GM12873 (cell line): ENCODE measurements at regions not wholly inside any gene's neighbourhood (a gene's known extent, or its start where the extent isn't known, plus 50 kb on each side); places are given as distances from the start of the nearest gene placed in this dataset.

Experiments
- TF ChIP-seq, protein P1 (sequence below): IDR thresholded peaks from 2 replicates; pipeline ENCODE4 v1.5.1; 2012; ENCODE audit warnings: low read depth, mild to moderate bottlenecking, moderate library complexity, low read length, control low read depth; ENCODE audit not compliant: insufficient read depth; ENCODE audit errors: missing control alignments

DNA sequence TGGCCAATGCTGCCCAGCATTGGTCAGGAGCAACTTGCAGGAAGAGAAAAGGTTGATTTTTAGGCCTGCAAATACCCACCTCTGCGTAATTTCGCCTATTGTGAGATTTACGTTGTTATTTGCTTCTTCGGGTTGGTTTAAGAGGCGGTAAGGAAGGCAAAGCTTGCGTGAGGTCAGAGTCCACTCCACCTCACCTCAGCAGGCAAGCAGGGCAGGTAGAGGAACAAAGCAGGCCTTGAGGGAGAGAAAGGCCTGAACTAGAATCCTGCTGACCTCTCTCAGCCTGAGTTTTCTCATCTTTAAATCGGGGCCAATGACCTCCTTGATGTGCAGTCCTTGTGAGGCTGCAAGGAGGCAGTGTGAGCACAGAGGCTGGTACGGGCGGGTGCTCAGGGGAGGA is 239.1 kb downstream of the CDC5L start:
- TF ChIP-seq, protein P1, sequence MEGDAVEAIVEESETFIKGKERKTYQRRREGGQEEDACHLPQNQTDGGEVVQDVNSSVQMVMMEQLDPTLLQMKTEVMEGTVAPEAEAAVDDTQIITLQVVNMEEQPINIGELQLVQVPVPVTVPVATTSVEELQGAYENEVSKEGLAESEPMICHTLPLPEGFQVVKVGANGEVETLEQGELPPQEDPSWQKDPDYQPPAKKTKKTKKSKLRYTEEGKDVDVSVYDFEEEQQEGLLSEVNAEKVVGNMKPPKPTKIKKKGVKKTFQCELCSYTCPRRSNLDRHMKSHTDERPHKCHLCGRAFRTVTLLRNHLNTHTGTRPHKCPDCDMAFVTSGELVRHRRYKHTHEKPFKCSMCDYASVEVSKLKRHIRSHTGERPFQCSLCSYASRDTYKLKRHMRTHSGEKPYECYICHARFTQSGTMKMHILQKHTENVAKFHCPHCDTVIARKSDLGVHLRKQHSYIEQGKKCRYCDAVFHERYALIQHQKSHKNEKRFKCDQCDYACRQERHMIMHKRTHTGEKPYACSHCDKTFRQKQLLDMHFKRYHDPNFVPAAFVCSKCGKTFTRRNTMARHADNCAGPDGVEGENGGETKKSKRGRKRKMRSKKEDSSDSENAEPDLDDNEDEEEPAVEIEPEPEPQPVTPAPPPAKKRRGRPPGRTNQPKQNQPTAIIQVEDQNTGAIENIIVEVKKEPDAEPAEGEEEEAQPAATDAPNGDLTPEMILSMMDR = no peak

- TF ChIP-seq, protein P1 = no peak
Measured at GRCh38 chr6:44627091-44627882, 239.8 kb downstream of the CDC5L start.

- TF ChIP-seq, protein P1 = no peak
Measured at GRCh38 chr6:44627883-44628271, 240.4 kb downstream of the CDC5L start.

GRCh38 chr6:44628347-44628746 is 240.8 kb downstream of the CDC5L start:
- TF ChIP-seq, protein P1 = no peak

DNA sequence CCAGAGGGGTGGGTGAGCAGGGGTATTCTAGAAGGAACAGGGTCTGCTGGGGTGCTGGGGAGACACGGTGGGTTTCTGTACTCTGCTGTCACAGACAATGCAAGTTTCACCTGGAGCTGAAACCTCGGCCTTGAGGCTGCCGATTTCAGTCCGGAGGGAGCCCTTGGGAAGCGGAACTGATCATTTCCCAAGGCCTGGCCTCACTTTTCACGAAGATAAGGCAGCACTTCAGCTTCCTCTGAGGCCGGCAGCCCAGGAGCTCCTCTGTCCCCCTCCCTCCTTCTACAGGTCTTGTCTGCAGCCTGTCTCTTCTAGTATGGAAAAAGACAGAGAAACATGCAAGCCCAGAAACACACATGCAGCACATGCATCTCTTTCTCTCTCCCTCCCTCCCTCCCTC is 242.1 kb downstream of the CDC5L start:
- TF ChIP-seq, protein P1 = no peak

GRCh38 chr6:44630125-44631028 is 242.9 kb downstream of the CDC5L start:
- TF ChIP-seq, protein P1 = peak; percentile 56

GRCh38 chr6:44631968-44632367 is 244.5 kb downstream of the CDC5L start:
- TF ChIP-seq, protein P1 = no peak
